Spleen (tissue), 7 donors: ENCODE measurements at regions not wholly inside any gene's neighbourhood (a gene's known extent, or its start where the extent isn't known, plus 50 kb on each side); places are given as distances from the start of the nearest gene placed in this dataset.

Experiments
- POLR2A ChIP-seq, 3 donors: fragments of 450-650 bp; IDR thresholded peaks; one replicate each; pipeline ENCODE4 v1.5.1; 2017; ENCODE audit warnings: antibody characterized with exemption in 3 of 3, mild to moderate bottlenecking in 1 of 3
- POLR2AphosphoS5 ChIP-seq, 3 donors: sonication (generic); formaldehyde crosslinking; IDR thresholded peaks; one replicate each; pipeline ENCODE4 v1.5.1; 2017; ENCODE audit warnings: antibody characterized with exemption in 3 of 3
- TF ChIP-seq, protein P1 (sequence below), 11 experiments: fragments of 200-600 bp in 7 of 11; fragments of 450-650 bp in 4 of 11; sonication (generic) in 4 of 11; IDR thresholded peaks in 8 of 11; conservative IDR thresholded peaks in 3 of 11; 1 replicate in 7 of 11; 2 replicates in 4 of 11; pipeline versions ENCODE4 v1.4.0 to v1.8.0; 2016 to 2021; ENCODE audit warnings: antibody characterized with exemption in 11 of 11, inconsistent platforms in 4 of 11, mild to moderate bottlenecking in 1 of 11
- donor health status: DM: no; HTN: no; CAD: no; lungs with moderate emphysema.
- donor health status: DM: no; HTN: no; CAD: no.
- donor health status: DM: no; HTN: no; CAD: no.

- TF ChIP-seq, protein P1, sequence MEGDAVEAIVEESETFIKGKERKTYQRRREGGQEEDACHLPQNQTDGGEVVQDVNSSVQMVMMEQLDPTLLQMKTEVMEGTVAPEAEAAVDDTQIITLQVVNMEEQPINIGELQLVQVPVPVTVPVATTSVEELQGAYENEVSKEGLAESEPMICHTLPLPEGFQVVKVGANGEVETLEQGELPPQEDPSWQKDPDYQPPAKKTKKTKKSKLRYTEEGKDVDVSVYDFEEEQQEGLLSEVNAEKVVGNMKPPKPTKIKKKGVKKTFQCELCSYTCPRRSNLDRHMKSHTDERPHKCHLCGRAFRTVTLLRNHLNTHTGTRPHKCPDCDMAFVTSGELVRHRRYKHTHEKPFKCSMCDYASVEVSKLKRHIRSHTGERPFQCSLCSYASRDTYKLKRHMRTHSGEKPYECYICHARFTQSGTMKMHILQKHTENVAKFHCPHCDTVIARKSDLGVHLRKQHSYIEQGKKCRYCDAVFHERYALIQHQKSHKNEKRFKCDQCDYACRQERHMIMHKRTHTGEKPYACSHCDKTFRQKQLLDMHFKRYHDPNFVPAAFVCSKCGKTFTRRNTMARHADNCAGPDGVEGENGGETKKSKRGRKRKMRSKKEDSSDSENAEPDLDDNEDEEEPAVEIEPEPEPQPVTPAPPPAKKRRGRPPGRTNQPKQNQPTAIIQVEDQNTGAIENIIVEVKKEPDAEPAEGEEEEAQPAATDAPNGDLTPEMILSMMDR (IDR thresholded peaks at IDR 0.05 in 8 of 11, conservative IDR thresholded peaks at IDR 0.05 in 3 of 11): no peak
- TF ChIP-seq POLR2AphosphoS5 (IDR thresholded peaks at IDR 0.05) (no peak), POLR2A (IDR thresholded peaks at IDR 0.05) (no peak)
Observed at GRCh38 chr20:43244647-43245046, 54.9 kb upstream of the PTPRT start.
